K562 (cell line): ENCODE measurements at regions not wholly inside any gene's neighbourhood (a gene's known extent, or its start where the extent isn't known, plus 50 kb on each side); places are given as distances from the start of the nearest gene placed in this dataset.

Source experiments
- ATAC-seq: fragments of 200-7000 bp; cut with Tn5 transposase; 3 replicates; pipeline ENCODE4 v1.9.1; 2020; ENCODE audit warnings: moderate library complexity
- BruUV-seq: library from RNA; stranded (reverse); fragments of 400-500 nt; replicated peaks from 2 replicates; lab custom pipeline; 2021; lab: Mats Ljungman, UMichigan
- CTCF ChIA-PET: fragments of 300-600 bp; formaldehyde crosslinking; extraction: SDS; loops from one replicate; lab custom pipeline; 2021; ENCODE audit warnings: low intra/inter-chr PET ratio; lab: Yijun Ruan, JAX
- POLR2A ChIA-PET: fragments of 300-600, 350-650 bp; sonication (Branson Sonifier 250); formaldehyde crosslinking; extraction: SDS; loops from one replicate; lab custom pipeline; 2021; ENCODE audit warnings: antibody characterized with exemption, inconsistent platforms; lab: Yijun Ruan, JAX
- DNase-seq, 4 experiments: peaks; one replicate each; pipeline versions ENCODE4 v3.0.0 to v3.0.0-alpha.2; 2011 to 2018; ENCODE audit warnings: low spot score in 3 of 4, mixed read lengths in 3 of 4; ENCODE audit errors: extremely low read depth in 1 of 4
- FAIRE-seq: peaks from 2 replicates; lab custom pipeline; 2011; peaks lifted over from hg19 to GRCh38; lab: Jason Lieb, UNC
- H2AFZ ChIP-seq: 2 replicates; pipeline ENCODE4 v1.6.0; 2011; ENCODE audit warnings: low read depth, low read length, control low read depth, inconsistent platforms
- H3K27ac ChIP-seq: fragments of 200-600 bp; 3 replicates; pipeline ENCODE4 v1.8.0; 2011; ENCODE audit warnings: low read depth, mild to moderate bottlenecking, control low read depth, inconsistent platforms, low read length, moderate library complexity, mixed read lengths; ENCODE audit errors: extremely low read depth
- H3K27me3 ChIP-seq, 2 experiments: fragments of 300-600 bp in 1 of 2; 2 replicates in 1 of 2; 3 replicates in 1 of 2; pipeline versions ENCODE4 v1.6.0 to v1.8.0; 2011; ENCODE audit warnings: inconsistent platforms in 2 of 2, low read length in 2 of 2, mild to moderate bottlenecking in 1 of 2, mixed read lengths in 1 of 2, moderate library complexity in 1 of 2; ENCODE audit not compliant: control insufficient read depth in 2 of 2, insufficient read depth in 2 of 2
- H3K36me3 ChIP-seq: fragments of 300-600 bp; 3 replicates; pipeline ENCODE4 v1.8.0; 2011; ENCODE audit warnings: mild to moderate bottlenecking, low read length, inconsistent platforms; ENCODE audit not compliant: control insufficient read depth, insufficient read depth
- H3K4me1 ChIP-seq, 2 experiments: fragments of 200-600 bp in 1 of 2; replicated peaks in 1 of 2; 2 replicates in 1 of 2; 3 replicates in 1 of 2; pipeline versions ENCODE4 v1.5.1 to v1.8.0; 2011; ENCODE audit warnings: inconsistent platforms in 2 of 2, low read length in 2 of 2, mild to moderate bottlenecking in 1 of 2, mixed read lengths in 1 of 2, moderate library complexity in 1 of 2; ENCODE audit not compliant: control insufficient read depth in 2 of 2, insufficient read depth in 2 of 2
- H3K4me2 ChIP-seq: 2 replicates; pipeline ENCODE4 v1.6.1; 2011; ENCODE audit warnings: low read length, control low read depth, inconsistent platforms, mixed read lengths; ENCODE audit not compliant: insufficient read depth
- H3K4me3 ChIP-seq: fragments of 200-600 bp; sonication (generic), shearing (Covaris generic); 2 replicates; pipeline ENCODE4 v1.5.1; 2016; ENCODE audit warnings: control low read depth, inconsistent platforms
- H3K79me2 ChIP-seq: fragments of 200-600 bp; 3 replicates; pipeline ENCODE4 v1.8.0; 2011; ENCODE audit warnings: low read length, inconsistent platforms; ENCODE audit not compliant: control insufficient read depth, insufficient read depth
- H3K9ac ChIP-seq, 2 experiments: 2 replicates each; pipeline versions ENCODE4 v1.6.0 to v1.6.1; 2011; ENCODE audit warnings: low read depth in 2 of 2, low read length in 2 of 2, control low read depth in 1 of 2, inconsistent platforms in 1 of 2, mild to moderate bottlenecking in 1 of 2, mixed read lengths in 1 of 2; ENCODE audit not compliant: insufficient read depth in 1 of 2
- H3K9me1 ChIP-seq: one replicate; pipeline ENCODE4 v1.6.0; 2011; ENCODE audit warnings: inconsistent platforms, mild to moderate bottlenecking, low read length, moderate library complexity; ENCODE audit not compliant: control insufficient read depth, insufficient read depth
- H3K9me3 ChIP-seq: replicated peaks from 2 replicates; pipeline ENCODE4 v1.5.1; 2011; ENCODE audit warnings: low read depth, low read length, inconsistent platforms; ENCODE audit not compliant: control insufficient read depth, insufficient read depth
- H4K20me1 ChIP-seq: replicated peaks from 2 replicates; pipeline ENCODE4 v1.6.1; 2011; ENCODE audit warnings: low read length, inconsistent platforms, mixed read lengths; ENCODE audit not compliant: control insufficient read depth, insufficient read depth
- ADNP ChIP-seq: fragments of 200-800 bp; sonication (Bioruptor generic); IDR thresholded peaks from 2 replicates; pipeline ENCODE4 v1.6.1; 2016; ENCODE audit warnings: missing genetic modification characterization, missing compliant biosample characterization
- CBX1 ChIP-seq: sonication (generic); IDR thresholded peaks from 2 replicates; pipeline ENCODE4 v1.6.1; 2016; ENCODE audit warnings: antibody characterized with exemption, low read depth, mild to moderate bottlenecking
- CREM ChIP-seq: IDR thresholded peaks from 2 replicates; pipeline ENCODE4 v1.6.1; 2014; ENCODE audit warnings: antibody characterized with exemption, low read depth
- ETV6 ChIP-seq, 3 experiments: fragments of 150-350 bp in 1 of 3; sonication (generic) in 1 of 3; formaldehyde crosslinking in 1 of 3; IDR thresholded peaks; 2 replicates each; pipeline versions ENCODE4 v1.6.1 to v1.8.0; 2014 to 2022; ENCODE audit warnings: borderline replicate concordance in 2 of 3, low read depth in 2 of 3, antibody characterized with exemption in 1 of 3, low read length in 1 of 3, mild to moderate bottlenecking in 1 of 3, missing genetic modification reagents in 1 of 3
- HCFC1 ChIP-seq: IDR thresholded peaks from 2 replicates; pipeline ENCODE4 v1.6.1; 2012; ENCODE audit warnings: low read depth, low read length, improper control_type of control experiment
- HIVEP1 ChIP-seq: fragments of 250-450 bp; sonication (Bioruptor Pico); IDR thresholded peaks from 2 replicates; pipeline ENCODE4 v1.4.0; 2020; ENCODE audit warnings: mild to moderate bottlenecking
- OTX1 ChIP-seq: fragments of 450-650 bp; formaldehyde crosslinking; IDR thresholded peaks from 2 replicates; pipeline ENCODE4 v1.4.0; 2022; ENCODE audit warnings: mild to moderate bottlenecking
- REST ChIP-seq, 2 experiments: fragments of 450-650 bp; formaldehyde crosslinking in 1 of 2; IDR thresholded peaks; 2 replicates each; pipeline versions ENCODE4 v1.4.0 to v1.6.1; 2014 to 2020; ENCODE audit warnings: mild to moderate bottlenecking in 2 of 2, borderline replicate concordance in 1 of 2, low read depth in 1 of 2
- THAP12 ChIP-seq: fragments of 250-450 bp; sonication (Bioruptor Pico); IDR thresholded peaks from 2 replicates; pipeline ENCODE4 v1.9.0; 2021; ENCODE audit warnings: mild to moderate bottlenecking, inconsistent platforms
- ZKSCAN3 ChIP-seq: fragments of 250-450 bp; sonication (Bioruptor Pico); IDR thresholded peaks from 2 replicates; pipeline ENCODE4 v1.4.0; 2020
- WGBS: fragments of 100-300 bp; shearing (Covaris generic); methylation state at CpG from one replicate; pipeline ENCODE4 v1.1.6; 2016; ENCODE audit warnings: low coverage, mixed read lengths; ENCODE audit not compliant: insufficient coverage; ENCODE audit errors: missing lambda C conversion rate; 5-methylcytosine and 5-hydroxymethylcytosine counted together
- in situ Hi-C: fragments of 300-500 bp; cut with MboI; formaldehyde crosslinking; loops from 4 replicates; pipeline ENCODE4 v1.15.0; 2018; ENCODE audit warnings: inconsistent platforms, mixed read lengths
- intact Hi-C: fragments of 100-400 bp; cut with micrococcal nuclease; formaldehyde crosslinking; loops from 2 replicates; pipeline ENCODE4 v1.14.2; 2022
- TF ChIP-seq, protein P1 (sequence below): fragments of 450-650 bp; formaldehyde crosslinking; IDR thresholded peaks from 2 replicates; pipeline ENCODE4 v1.4.0; 2020; ENCODE audit warnings: mild to moderate bottlenecking, mixed read lengths

DNA sequence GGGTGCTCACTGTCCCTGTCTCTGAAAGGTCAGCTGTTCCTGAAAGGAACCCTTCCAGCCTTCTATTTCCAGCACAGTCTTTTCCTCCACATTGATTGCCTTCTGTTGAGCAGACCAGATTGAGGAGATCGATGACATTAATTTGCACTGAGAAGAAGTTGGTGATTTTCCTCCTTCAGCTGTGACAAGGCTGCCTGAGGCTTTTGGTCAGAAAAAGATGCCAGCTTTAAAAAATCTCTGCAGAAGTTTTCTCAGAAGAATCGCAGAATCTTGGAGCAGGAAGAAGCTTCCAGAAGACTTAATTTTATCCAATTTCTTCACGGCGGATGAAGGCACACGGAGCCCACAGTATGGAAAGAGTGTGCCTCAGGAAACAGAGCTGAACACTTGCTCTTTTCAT, 112.8 kb downstream of the FAM43A start:
- WGBS: 4% methylated on average over 5 of the region's 5 CpGs
- no peaks in the 10 kb centered on the region for H3K4me1 ChIP-seq
- DNase-seq: no peak
- peaks cover 13 to 32% of the 10 kb centered on the region in 2 experiments for H3K27me3 ChIP-seq
- ATAC-seq: no peak
- intact Hi-C loops (no loop called here), in situ Hi-C loops (no loop called here)
- H3K79me2 ChIP-seq: no peaks in the 10 kb centered on the region
- no peak for FAIRE-seq
- no TSS peak for BruUV-seq
- no peak overlapping the region for H3K4me3 ChIP-seq
- ChIA-PET CTCF (no interaction called here), POLR2A (interaction anchor here (0.6 kb wide), 1 partner anchor 65 kb away, joined by 3 read pairs; no protein-coding TSS in a partner anchor)
- H3K9ac ChIP-seq: no peak overlapping the region
- no peak overlapping the region for H2AFZ ChIP-seq
- H3K9me1 ChIP-seq: no peaks in the 10 kb centered on the region
- H3K4me2 ChIP-seq: no peak overlapping the region
- H3K9me3 ChIP-seq: peaks cover 3% of the 10 kb centered on the region; the same call in 1 of the 2 replicates
- no peaks in the 10 kb centered on the region for H3K36me3 ChIP-seq
- no peaks in the 10 kb centered on the region for H4K20me1 ChIP-seq
- H3K27ac ChIP-seq: no peak overlapping the region
- no peak for TF ChIP-seq HIVEP1 (CRISPR knock-in tag)
- TF ChIP-seq REST (IDR thresholded peaks at IDR 0.05; ENCODE audit: borderline replicate concordance): no peak
- TF ChIP-seq REST (CRISPR knock-in tag; IDR thresholded peaks at IDR 0.05; ENCODE audit: low read depth): no peak
- TF ChIP-seq ADNP (tag): no peak
- TF ChIP-seq CREM: no peak
- TF ChIP-seq HCFC1: no peak
- TF ChIP-seq, protein P1, sequence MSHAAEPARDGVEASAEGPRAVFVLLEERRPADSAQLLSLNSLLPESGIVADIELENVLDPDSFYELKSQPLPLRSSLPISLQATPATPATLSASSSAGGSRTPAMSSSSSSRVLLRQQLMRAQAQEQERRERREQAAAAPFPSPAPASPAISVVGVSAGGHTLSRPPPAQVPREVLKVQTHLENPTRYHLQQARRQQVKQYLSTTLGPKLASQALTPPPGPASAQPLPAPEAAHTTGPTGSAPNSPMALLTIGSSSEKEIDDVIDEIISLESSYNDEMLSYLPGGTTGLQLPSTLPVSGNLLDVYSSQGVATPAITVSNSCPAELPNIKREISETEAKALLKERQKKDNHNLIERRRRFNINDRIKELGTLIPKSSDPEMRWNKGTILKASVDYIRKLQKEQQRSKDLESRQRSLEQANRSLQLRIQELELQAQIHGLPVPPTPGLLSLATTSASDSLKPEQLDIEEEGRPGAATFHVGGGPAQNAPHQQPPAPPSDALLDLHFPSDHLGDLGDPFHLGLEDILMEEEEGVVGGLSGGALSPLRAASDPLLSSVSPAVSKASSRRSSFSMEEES (CRISPR knock-in tag): no peak
- TF ChIP-seq ZKSCAN3 (CRISPR knock-in tag): no peak
- no peak for TF ChIP-seq CBX1
- TF ChIP-seq ETV6 (IDR thresholded peaks at IDR 0.05; ENCODE audit: borderline replicate concordance in 1 of 2, low read depth in 2 of 2, low read length in 1 of 2): no peak
- no peak for TF ChIP-seq ETV6 (CRISPR knock-in tag; IDR thresholded peaks at IDR 0.05; ENCODE audit: borderline replicate concordance)
- no peak for TF ChIP-seq OTX1 (CRISPR knock-in tag)
- TF ChIP-seq THAP12 (CRISPR knock-in tag): no peak
